AG10803 (cell line): ENCODE measurements at regions not wholly inside any gene's neighbourhood (a gene's known extent, or its start where the extent isn't known, plus 50 kb on each side); places are given as distances from the start of the nearest gene placed in this dataset.

Source experiments
- DNase-seq: peaks from one replicate; pipeline ENCODE4 v3.0.0; 2010; ENCODE audit warnings: low read depth
- H3K4me3 ChIP-seq: 2 replicates; pipeline ENCODE4 v1.5.1; 2011; ENCODE audit warnings: mild to moderate bottlenecking, low read length, control low read depth
- TF ChIP-seq, protein P1 (sequence below): conservative IDR thresholded peaks from 2 replicates; pipeline ENCODE4 v1.5.1; 2011; ENCODE audit warnings: mild to moderate bottlenecking, low read length, control low read depth, inconsistent platforms

DNA sequence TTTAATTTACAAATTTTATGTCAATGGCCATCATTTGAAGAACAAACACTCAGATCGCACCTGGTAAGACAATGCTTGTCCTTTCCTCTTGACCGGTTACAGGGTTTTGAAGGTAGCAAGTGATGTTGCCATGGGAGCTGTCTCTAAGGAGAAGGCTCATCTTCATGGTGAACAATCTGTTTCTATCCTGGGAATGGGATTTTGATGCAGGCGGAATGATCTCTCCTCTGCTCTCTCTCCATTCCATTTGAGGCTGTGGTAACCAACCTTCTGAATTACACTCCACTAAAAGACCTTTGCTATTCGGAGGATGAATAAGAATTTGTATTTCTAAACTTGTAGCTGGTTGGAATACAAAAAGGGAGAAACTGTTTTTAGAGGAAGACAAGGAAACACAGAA, 57.9 kb upstream of the SLC5A9 start:
- TF ChIP-seq, protein P1, sequence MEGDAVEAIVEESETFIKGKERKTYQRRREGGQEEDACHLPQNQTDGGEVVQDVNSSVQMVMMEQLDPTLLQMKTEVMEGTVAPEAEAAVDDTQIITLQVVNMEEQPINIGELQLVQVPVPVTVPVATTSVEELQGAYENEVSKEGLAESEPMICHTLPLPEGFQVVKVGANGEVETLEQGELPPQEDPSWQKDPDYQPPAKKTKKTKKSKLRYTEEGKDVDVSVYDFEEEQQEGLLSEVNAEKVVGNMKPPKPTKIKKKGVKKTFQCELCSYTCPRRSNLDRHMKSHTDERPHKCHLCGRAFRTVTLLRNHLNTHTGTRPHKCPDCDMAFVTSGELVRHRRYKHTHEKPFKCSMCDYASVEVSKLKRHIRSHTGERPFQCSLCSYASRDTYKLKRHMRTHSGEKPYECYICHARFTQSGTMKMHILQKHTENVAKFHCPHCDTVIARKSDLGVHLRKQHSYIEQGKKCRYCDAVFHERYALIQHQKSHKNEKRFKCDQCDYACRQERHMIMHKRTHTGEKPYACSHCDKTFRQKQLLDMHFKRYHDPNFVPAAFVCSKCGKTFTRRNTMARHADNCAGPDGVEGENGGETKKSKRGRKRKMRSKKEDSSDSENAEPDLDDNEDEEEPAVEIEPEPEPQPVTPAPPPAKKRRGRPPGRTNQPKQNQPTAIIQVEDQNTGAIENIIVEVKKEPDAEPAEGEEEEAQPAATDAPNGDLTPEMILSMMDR: no peak
- H3K4me3 ChIP-seq: no peak overlapping the region
- no peak for DNase-seq

DNA sequence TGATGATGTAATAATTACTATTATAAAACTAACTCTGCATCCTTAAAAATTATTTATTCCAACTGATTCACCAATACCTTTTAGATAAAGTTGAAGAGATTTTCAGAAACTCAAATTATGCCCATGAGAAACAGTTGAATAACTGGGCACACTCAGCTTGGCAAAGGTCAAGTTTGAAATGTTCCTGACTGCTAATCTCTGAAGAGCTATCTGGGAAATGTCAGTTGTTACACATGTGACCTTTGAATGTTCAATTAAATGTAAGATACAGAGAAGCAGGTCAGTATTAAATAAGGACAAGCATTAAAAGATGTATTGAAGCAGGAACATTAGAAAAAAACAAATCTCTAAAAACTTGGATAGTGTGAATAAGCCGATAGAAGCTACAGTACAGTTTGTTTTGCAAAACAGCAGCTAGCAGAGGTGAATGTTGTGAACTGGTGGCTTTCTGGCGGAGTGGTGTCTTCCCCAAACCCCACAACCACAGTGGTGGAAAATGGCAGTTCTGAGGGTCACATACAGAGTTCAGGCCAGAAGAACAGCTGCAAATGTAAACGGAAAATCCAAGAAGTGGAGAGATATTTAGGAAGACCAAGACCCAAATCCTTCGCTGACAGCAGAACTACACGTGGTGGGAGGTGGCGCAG, 61.9 kb upstream of the SLC5A9 start:
- H3K4me3 ChIP-seq: no peak overlapping the region
- no peak for DNase-seq
- TF ChIP-seq, protein P1: no peak

DNA sequence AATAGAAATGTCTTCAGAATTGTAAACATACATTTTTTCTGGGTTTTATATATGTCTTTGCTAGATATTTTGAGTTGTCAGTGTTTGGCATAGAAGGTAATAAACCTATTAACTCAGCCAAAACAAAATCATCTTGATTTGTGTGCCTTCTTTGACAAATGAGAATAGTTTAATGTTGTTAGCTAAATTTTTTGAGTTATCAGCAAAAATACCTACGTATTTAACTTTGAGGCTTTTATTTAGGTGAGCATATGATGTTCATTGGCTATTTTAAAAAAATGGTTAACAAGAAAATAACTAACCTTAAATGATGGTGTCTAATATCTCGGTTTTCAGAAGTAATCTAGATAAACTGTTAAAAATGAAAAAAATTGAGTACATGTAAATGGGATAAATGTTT, 83.2 kb upstream of the SLC5A9 start:
- TF ChIP-seq, protein P1: no peak
- no peak for DNase-seq
- no peak overlapping the region for H3K4me3 ChIP-seq

DNA sequence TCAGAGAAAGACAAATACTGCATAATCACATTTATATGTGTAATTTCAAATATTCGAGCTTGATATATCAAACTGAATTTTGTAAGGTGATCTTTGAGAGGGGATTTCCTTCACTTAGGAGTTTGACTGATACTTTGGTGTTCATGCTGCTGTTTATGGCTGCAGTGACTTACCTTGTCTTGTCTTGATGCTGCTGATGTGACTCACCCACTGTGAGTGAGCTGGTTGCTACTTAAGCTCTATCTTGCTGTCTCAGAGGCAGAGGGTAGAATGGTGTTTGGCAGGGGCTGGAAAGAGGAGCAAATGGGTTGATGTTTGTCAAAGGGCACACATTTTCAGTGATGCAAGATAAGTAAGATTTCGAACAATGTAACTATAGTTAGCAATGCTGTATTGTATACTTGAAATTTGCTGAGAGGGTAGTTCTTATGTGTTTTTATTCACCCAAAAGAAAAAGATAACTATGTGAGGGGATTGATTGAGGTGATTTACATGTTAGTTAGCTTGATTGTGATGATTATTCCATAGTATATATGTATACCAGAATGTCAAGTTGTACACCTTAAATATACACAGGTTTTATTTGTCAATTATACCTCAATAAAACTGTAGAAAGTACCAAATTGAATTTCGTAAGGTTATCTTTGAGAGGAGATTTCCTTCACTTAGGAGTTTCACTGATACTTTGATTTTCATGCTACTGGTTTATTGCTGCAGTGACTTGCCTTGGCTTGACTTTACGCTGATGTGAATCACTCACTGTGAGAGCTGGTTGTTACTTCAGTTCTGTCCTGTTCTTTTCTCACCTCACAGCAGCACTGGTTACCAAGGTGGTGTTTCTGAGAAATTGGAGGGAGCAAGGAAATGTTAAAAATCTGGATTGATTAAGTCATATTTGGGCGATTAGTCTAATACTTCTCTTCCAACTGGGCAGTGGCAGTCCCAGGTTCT, 94.5 kb upstream of the SLC5A9 start:
- no peak overlapping the region for H3K4me3 ChIP-seq
- TF ChIP-seq, protein P1: no peak
- DNase-seq: no peak

DNA sequence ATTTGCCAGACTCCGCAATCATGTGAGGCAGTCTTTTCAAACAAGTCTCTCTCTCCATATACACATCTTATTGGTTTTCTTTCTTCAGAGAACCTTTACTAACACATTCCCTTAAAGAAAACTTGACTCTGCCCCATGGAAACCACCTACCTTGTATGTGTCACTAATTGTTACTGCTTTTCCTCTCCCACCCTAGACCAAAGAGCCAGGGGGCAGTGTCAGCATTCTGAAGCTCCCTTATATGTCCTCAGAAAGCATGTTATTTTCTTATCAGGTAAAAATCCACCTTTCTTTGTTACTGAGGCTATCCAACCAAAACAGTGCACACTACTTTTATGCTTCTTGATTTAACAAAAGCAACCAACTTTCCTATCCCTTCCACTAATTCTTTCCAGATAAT, 98.9 kb upstream of the SLC5A9 start:
- TF ChIP-seq, protein P1: no peak
- DNase-seq: no peak
- H3K4me3 ChIP-seq: no peak overlapping the region

DNA sequence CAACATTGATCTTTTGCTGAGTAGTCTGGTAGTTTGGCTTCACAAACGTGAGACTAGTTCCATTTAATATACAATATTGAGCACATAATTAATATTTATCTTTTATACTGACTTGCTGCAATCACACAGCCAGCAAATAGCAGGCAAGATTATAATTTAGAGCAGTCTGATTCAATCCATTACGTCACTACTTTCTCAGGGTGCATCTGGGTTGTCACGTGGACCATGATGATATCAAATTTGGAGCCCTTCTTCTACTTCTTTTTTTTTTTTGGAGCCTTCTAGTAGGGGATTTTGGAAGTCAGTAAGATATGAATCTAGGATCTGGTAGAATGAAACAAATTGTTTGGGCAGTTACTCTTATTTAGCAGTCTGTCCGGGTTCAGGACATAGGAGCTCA, 100.6 kb upstream of the SLC5A9 start:
- H3K4me3 ChIP-seq: no peak overlapping the region
- TF ChIP-seq, protein P1: no peak
- DNase-seq: no peak

DNA sequence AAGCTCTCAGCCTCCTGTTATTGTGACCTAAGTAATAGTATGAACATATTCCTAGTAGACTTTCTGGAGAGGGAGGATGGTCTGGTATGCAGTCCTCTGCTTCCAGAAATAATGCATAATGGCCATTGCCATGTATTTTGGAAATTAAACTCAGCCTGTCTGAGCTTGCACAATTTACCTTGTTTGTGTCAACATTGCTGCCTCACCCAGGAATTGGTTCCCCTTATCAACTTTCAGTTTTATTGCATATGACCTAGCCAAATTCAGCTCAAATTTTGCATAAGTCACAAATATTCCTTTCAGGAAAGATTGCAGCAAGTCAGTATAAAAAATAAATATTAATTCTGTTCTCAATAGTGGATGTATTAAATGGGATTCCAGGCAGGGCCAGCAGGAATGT, 101.9 kb upstream of the SLC5A9 start:
- TF ChIP-seq, protein P1: no peak
- DNase-seq: no peak
- H3K4me3 ChIP-seq: no peak overlapping the region
